GM21526 (cell line): ENCODE measurements at regions not wholly inside any gene's neighbourhood (a gene's known extent, or its start where the extent isn't known, plus 50 kb on each side); places are given as distances from the start of the nearest gene placed in this dataset.

Experiments
- ATAC-seq: cut with Tn5 transposase; IDR thresholded peaks from one replicate; pipeline ENCODE4 v1.9.1; 2021; ENCODE audit warnings: moderate library complexity; ENCODE audit not compliant: unreplicated experiment, low FRiP score

GRCh38 chr1:5751833-5752745 is 240.1 kb downstream of the NPHP4 start:
- ATAC-seq = no peak

GRCh38 chr1:5751163-5751540 is 241.1 kb downstream of the NPHP4 start:
- ATAC-seq = no peak

GRCh38 chr1:5750186-5751162 is 241.8 kb downstream of the NPHP4 start:
- no peak for ATAC-seq

DNA sequence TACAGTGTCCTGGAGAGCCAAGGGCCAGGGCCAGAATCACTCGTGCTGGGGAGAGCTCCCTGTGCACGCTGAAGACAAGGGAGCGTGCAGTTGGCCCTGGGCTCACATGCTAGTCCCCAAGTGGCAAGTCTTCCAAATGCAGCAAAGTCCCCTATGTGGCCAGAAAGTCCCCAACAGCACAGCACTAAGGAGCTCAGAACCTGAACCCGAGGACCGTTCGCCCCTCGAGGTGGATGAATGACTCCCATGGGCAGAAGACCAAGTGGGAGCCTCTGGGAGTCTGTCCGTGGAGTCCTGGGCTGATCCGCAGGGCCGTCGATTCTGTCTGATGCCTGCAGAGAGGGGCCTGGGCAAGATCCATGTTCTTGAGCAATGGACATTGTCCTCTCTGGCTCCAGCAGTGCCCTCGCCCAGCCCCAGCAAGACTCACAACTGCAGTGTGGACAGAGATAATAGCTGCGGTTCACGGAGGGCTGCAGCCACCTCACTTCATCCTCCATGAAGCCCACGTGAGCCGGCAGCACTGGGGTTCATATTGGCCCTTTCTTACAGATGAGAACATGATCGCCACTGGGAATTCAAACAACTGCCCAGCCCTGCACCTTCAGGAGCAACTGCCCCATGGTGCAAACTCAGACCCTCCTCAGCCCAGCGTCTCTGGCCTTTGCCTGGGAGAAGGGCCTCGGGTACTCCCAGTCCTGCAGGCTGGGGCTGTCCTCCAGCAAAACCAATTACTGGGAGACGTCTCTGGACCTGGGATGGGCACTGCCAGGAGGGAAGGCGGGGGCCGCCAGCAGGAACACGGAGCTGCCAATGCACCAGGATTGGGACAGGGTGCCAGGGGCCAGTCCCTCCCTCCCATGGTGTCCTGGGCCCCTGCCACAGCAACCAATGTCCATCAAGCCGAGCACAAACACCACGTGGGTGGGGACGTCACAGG is 243.7 kb downstream of the NPHP4 start:
- no peak for ATAC-seq

DNA sequence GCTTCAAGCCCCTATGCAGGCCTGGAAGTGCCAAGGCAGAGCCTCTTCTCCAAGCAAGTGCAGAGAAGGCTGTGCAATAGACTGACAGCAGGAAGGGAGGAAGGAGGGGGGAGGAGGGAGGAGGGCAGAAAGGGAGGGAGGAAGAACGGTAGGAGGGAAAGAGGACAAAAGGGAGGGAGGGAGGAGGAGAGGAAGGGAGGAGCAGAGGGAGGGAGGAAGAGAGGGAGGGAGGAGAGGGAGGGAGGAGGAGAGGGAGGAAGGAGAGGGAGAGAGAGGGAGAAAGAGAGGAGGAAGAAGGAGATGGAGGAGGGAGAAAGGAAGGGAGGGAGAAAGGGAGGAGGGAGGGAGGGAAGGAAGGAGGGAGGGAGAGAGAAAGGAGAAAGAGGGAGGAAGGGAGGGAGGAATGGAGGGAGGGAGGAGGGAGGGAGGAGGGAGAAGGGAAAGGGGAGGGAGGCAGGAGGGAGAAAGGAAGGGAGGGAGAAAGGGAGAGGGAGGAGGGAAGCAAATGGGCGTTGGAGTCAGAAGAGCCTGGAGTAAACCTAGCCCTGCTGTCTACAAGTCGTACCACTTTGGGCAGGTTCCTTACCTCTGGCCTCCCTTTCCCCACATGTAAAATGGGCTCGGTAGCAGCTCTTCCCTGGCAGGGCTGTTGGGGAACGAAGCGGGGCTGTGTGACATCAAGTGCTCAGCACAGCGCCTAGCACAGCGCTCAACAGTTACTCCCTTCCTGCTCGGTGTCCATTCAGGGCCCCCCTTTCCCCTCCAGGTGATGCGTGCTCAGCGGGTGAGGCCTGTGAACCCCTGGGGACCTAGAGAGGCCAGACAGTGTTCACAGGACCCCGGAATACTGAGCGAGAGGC is 244.6 kb downstream of the NPHP4 start:
- no peak for ATAC-seq

DNA sequence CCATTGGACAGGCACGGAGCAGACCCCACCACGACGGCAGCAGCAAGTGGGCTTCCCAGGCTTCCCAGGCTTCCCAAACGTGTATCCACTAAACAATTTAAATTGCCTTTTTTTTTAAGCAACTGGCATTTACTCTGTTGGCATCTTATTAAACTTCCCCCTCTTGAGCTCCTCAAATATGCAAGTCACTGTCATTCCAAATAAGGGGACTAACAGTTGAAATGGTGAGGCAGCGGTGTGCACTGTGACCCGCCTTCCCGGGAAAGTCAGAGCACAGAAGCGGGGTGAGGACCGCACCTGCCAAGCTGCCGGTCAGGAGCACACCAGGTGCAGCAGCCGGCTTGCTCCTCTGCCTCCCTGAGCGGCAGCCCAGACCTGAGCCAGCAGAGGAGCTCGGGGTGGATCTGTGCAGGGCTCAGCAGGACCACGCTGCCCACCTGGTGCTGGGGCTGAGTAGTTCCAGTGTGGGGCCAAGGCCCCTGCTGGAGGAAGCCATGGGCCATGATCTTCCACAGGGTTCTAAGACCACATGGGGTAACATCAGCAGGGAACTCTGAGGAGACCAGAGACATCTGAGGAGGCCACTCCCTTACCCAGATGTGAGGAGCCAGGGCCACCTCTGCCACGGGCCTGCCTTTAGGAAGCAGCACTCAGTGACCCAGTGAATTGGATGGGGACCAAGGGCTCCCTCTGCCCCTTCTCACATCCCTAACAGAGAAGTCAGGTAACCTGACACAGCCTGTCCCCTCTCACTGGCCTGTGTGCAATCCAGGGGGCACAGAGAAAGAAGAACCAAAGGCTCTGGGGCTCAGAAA is 245.4 kb downstream of the NPHP4 start:
- ATAC-seq = no peak

GRCh38 chr1:5745800-5746610 is 246.2 kb downstream of the NPHP4 start:
- ATAC-seq = no peak

DNA sequence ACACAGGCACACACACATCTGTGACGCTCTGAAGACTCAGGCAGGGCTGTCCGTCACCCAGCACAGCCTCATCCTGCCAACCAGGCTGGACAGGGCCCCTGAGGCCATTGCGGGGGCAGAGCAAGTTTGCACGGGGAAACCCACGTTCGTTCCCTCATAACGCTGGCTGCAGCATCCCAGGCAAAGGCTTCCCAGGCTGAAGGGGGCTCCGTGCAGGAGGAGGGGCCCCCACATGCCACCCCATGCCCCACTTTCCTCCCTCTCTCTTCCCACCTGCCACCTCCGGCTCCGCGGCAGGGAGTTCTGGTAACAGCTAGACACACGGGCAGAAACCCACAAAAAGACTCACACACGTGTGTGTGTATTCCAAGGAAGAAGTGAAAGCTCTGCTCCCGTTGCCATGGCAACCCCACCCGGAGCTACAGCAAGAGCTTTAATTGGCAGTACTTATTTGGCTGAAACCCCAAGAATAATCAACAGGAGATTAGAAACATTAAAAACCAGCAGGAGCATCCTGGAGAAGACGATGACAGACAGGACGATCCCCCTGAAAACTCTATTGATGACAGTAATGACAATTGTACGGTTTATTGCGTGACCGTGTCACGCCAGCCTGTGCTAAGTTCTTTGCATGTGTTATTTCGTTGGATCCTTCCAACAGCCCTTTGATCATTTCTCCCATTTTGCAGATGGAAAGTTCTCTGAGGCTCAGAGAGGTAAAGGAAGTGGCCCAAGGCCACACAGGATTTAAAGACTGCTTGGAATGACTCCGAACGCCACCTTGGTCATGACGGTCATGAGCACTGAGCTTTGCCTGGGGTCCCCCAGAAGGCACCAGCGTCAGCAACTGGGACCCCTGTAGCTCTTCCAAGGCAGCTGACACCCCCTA is 247.1 kb downstream of the NPHP4 start:
- ATAC-seq = no peak

- ATAC-seq = no peak
Measured at GRCh38 chr1:5744341-5744740, 247.9 kb downstream of the NPHP4 start.

DNA sequence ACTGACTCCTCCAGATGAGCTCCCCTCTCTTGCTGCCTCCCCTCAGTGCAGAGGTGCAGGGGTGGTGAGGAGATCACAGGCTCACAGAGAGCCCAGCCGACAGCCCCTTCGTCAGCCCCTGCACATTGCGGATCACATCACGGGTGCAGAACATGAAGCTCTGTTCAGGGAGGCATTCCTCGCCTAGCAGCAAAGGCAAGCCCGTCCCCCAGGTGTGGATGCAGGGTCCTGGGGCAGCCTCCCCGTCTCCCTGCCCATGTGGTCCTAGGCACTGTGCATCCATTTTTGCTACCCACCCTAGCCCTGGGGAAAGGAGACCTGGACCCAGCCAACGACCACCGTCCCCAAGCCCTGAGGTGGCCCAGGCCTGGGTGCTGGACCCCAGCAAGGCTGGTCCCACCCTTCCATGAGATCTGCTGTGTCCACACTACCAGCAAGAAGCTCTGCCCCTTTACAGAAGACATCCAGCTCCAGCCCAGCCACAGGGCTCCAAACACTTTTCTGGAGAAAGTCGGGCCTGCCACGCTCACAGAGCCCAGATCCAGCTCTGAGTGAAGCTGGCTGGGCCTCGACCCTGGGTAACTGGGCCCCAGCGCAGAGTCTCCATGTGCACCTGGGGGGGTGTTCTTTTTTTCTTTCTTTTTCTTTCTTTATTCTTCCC is 248.7 kb downstream of the NPHP4 start:
- ATAC-seq = no peak

DNA sequence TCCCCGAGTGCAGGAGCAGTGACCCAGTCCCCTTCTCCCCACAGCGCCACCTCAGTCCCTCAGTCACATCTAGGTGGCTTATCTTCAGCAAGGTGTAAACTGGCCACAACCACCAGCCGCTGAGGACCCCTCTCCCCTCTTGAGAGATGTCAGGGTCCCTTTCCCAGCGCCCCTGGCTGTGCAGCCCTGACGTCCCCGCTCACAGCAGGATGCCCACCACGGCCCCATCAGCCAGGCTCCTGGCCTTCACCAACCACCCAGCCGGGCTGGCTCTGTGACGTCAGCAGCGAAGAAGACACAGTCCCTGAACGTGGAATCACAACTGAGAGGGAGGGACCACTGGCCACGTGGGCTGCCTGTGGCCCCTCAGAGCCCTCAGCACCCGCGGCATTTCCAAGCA is 249.4 kb downstream of the NPHP4 start:
- no peak for ATAC-seq

GRCh38 chr1:5742032-5742431 is 250.2 kb downstream of the NPHP4 start:
- ATAC-seq = no peak

DNA sequence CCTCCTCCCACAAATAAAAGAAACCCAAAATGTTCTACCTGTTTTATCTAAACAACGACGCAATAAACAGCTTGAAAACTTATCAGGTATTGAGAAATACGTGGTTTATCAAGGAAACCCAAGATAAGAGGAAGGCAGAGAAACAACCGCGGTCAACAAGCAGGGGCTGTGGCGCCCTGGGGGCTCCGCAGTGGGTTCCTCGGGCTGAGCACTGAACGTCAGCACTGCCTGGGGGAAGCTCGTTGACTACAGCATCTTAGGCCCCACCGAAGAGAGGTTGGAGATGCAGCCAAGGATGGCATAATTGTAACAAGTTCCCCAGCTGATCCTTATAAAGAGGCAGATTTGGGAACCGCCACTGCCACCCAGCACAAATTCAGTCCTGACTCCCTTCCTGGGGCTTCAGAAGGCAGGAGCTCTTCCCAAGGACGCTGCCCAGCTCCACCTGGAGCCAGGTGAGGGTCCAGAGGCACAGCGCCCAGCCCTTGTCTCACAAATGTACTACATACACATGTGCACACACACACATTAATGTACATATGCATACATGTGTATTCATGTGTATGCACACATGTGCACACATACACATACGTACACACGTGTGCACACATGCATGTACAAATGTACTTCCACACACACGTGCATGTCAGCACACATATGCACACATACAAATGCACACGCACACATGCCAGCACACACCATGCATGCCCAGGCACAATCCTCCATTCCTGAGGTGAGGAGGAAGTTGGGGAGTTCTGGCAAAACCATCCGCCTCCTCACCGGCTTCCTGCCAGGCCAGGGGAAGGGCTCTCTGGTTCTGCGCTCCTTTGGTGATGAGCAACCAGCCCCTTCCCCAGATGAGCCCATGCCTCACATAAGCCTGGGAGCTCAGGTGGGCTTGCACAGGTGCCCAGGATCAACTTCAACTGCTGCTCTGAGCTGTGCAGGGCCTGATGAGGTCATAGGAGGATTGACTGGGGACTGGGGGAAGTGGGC is 251.1 kb downstream of the NPHP4 start:
- no peak for ATAC-seq

- no peak for ATAC-seq
Measured at GRCh38 chr1:5740450-5740849, 251.8 kb downstream of the NPHP4 start.

DNA sequence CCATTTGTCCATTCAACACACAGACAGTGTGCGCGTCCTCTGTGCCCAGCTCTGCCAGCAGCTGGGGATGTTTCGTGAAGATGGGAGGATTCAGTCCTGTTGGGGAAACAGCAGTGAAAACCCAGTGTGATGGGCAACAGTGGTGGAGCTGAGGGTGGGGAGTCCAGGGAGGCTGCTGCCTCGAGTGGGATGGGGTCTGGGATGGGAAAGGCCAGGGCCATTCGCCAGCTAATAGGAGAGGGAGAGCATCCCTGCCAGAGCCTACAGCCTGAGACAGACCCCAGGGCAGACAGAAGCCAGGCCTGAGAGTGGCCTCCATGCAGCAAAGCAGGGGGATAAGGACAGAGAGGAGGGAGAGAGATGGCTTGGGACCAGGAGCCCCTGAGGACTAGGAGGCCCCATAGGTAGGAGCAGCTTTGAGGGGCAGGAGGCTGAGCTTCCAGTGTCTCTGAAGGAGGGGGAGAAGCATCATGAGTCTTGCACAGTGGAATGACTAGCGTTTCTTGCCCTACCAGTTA is 252.6 kb downstream of the NPHP4 start:
- no peak for ATAC-seq
